K562 (cell line): ENCODE measurements at regions not wholly inside any gene's neighbourhood (a gene's known extent, or its start where the extent isn't known, plus 50 kb on each side); places are given as distances from the start of the nearest gene placed in this dataset.

Source experiments
- ATAC-seq: fragments of 200-7000 bp; cut with Tn5 transposase; 3 replicates; pipeline ENCODE4 v1.9.1; 2020; ENCODE audit warnings: moderate library complexity
- BruUV-seq: library from RNA; stranded (reverse); fragments of 400-500 nt; replicated peaks from 2 replicates; lab custom pipeline; 2021; lab: Mats Ljungman, UMichigan
- CTCF ChIA-PET: fragments of 300-600 bp; formaldehyde crosslinking; extraction: SDS; loops from one replicate; lab custom pipeline; 2021; ENCODE audit warnings: low intra/inter-chr PET ratio; lab: Yijun Ruan, JAX
- POLR2A ChIA-PET: fragments of 300-600, 350-650 bp; sonication (Branson Sonifier 250); formaldehyde crosslinking; extraction: SDS; loops from one replicate; lab custom pipeline; 2021; ENCODE audit warnings: antibody characterized with exemption, inconsistent platforms; lab: Yijun Ruan, JAX
- DNase-seq, 4 experiments: peaks; one replicate each; pipeline versions ENCODE4 v3.0.0 to v3.0.0-alpha.2; 2011 to 2018; ENCODE audit warnings: low spot score in 3 of 4, mixed read lengths in 3 of 4; ENCODE audit errors: extremely low read depth in 1 of 4
- FAIRE-seq: peaks from 2 replicates; lab custom pipeline; 2011; peaks lifted over from hg19 to GRCh38; lab: Jason Lieb, UNC
- H2AFZ ChIP-seq: 2 replicates; pipeline ENCODE4 v1.6.0; 2011; ENCODE audit warnings: low read depth, low read length, control low read depth, inconsistent platforms
- H3K27ac ChIP-seq: fragments of 200-600 bp; 3 replicates; pipeline ENCODE4 v1.8.0; 2011; ENCODE audit warnings: low read depth, mild to moderate bottlenecking, control low read depth, inconsistent platforms, low read length, moderate library complexity, mixed read lengths; ENCODE audit errors: extremely low read depth
- H3K27me3 ChIP-seq, 2 experiments: fragments of 300-600 bp in 1 of 2; 2 replicates in 1 of 2; 3 replicates in 1 of 2; pipeline versions ENCODE4 v1.6.0 to v1.8.0; 2011; ENCODE audit warnings: inconsistent platforms in 2 of 2, low read length in 2 of 2, mild to moderate bottlenecking in 1 of 2, mixed read lengths in 1 of 2, moderate library complexity in 1 of 2; ENCODE audit not compliant: control insufficient read depth in 2 of 2, insufficient read depth in 2 of 2
- H3K36me3 ChIP-seq: fragments of 300-600 bp; 3 replicates; pipeline ENCODE4 v1.8.0; 2011; ENCODE audit warnings: mild to moderate bottlenecking, low read length, inconsistent platforms; ENCODE audit not compliant: control insufficient read depth, insufficient read depth
- H3K4me1 ChIP-seq, 2 experiments: fragments of 200-600 bp in 1 of 2; replicated peaks in 1 of 2; 2 replicates in 1 of 2; 3 replicates in 1 of 2; pipeline versions ENCODE4 v1.5.1 to v1.8.0; 2011; ENCODE audit warnings: inconsistent platforms in 2 of 2, low read length in 2 of 2, mild to moderate bottlenecking in 1 of 2, mixed read lengths in 1 of 2, moderate library complexity in 1 of 2; ENCODE audit not compliant: control insufficient read depth in 2 of 2, insufficient read depth in 2 of 2
- H3K4me2 ChIP-seq: 2 replicates; pipeline ENCODE4 v1.6.1; 2011; ENCODE audit warnings: low read length, control low read depth, inconsistent platforms, mixed read lengths; ENCODE audit not compliant: insufficient read depth
- H3K4me3 ChIP-seq: fragments of 200-600 bp; sonication (generic), shearing (Covaris generic); 2 replicates; pipeline ENCODE4 v1.5.1; 2016; ENCODE audit warnings: control low read depth, inconsistent platforms
- H3K79me2 ChIP-seq: fragments of 200-600 bp; 3 replicates; pipeline ENCODE4 v1.8.0; 2011; ENCODE audit warnings: low read length, inconsistent platforms; ENCODE audit not compliant: control insufficient read depth, insufficient read depth
- H3K9ac ChIP-seq, 2 experiments: 2 replicates each; pipeline versions ENCODE4 v1.6.0 to v1.6.1; 2011; ENCODE audit warnings: low read depth in 2 of 2, low read length in 2 of 2, control low read depth in 1 of 2, inconsistent platforms in 1 of 2, mild to moderate bottlenecking in 1 of 2, mixed read lengths in 1 of 2; ENCODE audit not compliant: insufficient read depth in 1 of 2
- H3K9me1 ChIP-seq: one replicate; pipeline ENCODE4 v1.6.0; 2011; ENCODE audit warnings: inconsistent platforms, mild to moderate bottlenecking, low read length, moderate library complexity; ENCODE audit not compliant: control insufficient read depth, insufficient read depth
- H3K9me3 ChIP-seq: replicated peaks from 2 replicates; pipeline ENCODE4 v1.5.1; 2011; ENCODE audit warnings: low read depth, low read length, inconsistent platforms; ENCODE audit not compliant: control insufficient read depth, insufficient read depth
- H4K20me1 ChIP-seq: replicated peaks from 2 replicates; pipeline ENCODE4 v1.6.1; 2011; ENCODE audit warnings: low read length, inconsistent platforms, mixed read lengths; ENCODE audit not compliant: control insufficient read depth, insufficient read depth
- CC2D1A ChIP-seq: fragments of 450-650 bp; IDR thresholded peaks from 2 replicates; pipeline ENCODE4 v1.6.1; 2017; ENCODE audit warnings: mild to moderate bottlenecking
- CEBPB ChIP-seq: fragments of 450-650 bp; IDR thresholded peaks from 2 replicates; pipeline ENCODE4 v1.6.1; 2016; ENCODE audit warnings: missing genetic modification characterization, missing compliant biosample characterization
- CTBP1 ChIP-seq: fragments of 450-650 bp; IDR thresholded peaks from 2 replicates; pipeline ENCODE4 v1.6.1; 2016; ENCODE audit warnings: borderline replicate concordance
- GABPB2 ChIP-seq: fragments of 250-450 bp; sonication (Bioruptor Pico); conservative IDR thresholded peaks from 2 replicates; pipeline ENCODE4 v1.5.1; 2021; ENCODE audit warnings: mild to moderate bottlenecking
- KAT8 ChIP-seq: fragments of 450-650 bp; IDR thresholded peaks from 2 replicates; pipeline ENCODE4 v1.6.1; 2016; ENCODE audit warnings: low read depth, mild to moderate bottlenecking
- MITF ChIP-seq: IDR thresholded peaks from 2 replicates; pipeline ENCODE4 v1.6.1; 2014; ENCODE audit warnings: antibody characterized with exemption
- PHTF2 ChIP-seq: fragments of 250-450 bp; sonication (Bioruptor Pico); IDR thresholded peaks from 2 replicates; pipeline ENCODE4 v1.5.0; 2021; ENCODE audit warnings: mild to moderate bottlenecking
- POLR2H ChIP-seq: IDR thresholded peaks from 2 replicates; pipeline ENCODE4 v1.6.1; 2016; ENCODE audit warnings: missing genetic modification characterization, low read depth, mild to moderate bottlenecking, control low read depth, missing compliant biosample characterization, moderate library complexity
- RBFOX2 ChIP-seq: fragments of 200-400 bp; formaldehyde crosslinking; IDR thresholded peaks from 2 replicates; pipeline ENCODE4 v1.6.1; 2017; ENCODE audit warnings: low read depth, mild to moderate bottlenecking, low read length, moderate library complexity
- TEAD4 ChIP-seq, 2 experiments: sonication (generic) in 1 of 2; formaldehyde crosslinking in 1 of 2; IDR thresholded peaks; 2 replicates each; pipeline versions ENCODE4 v1.6.1 to v1.8.0; 2012 to 2022; ENCODE audit warnings: borderline replicate concordance in 1 of 2, inconsistent platforms in 1 of 2, low read length in 1 of 2, mild to moderate bottlenecking in 1 of 2, missing genetic modification reagents in 1 of 2
- TFAP4 ChIP-seq: sonication (generic); formaldehyde crosslinking; IDR thresholded peaks from 2 replicates; pipeline ENCODE4 v1.8.0; 2022; ENCODE audit warnings: missing genetic modification reagents, mild to moderate bottlenecking, moderate library complexity, borderline replicate concordance
- ZFP36 ChIP-seq: fragments of 150-350 bp; IDR thresholded peaks from 2 replicates; pipeline ENCODE4 v1.6.1; 2018; ENCODE audit warnings: low read length, low read depth; ENCODE audit not compliant: partially characterized antibody
- ZNF695 ChIP-seq: fragments of 450-650 bp; formaldehyde crosslinking; IDR thresholded peaks from 2 replicates; pipeline ENCODE4 v1.4.0; 2020; ENCODE audit warnings: mild to moderate bottlenecking, moderate library complexity
- WGBS: fragments of 100-300 bp; shearing (Covaris generic); methylation state at CpG from one replicate; pipeline ENCODE4 v1.1.6; 2016; ENCODE audit warnings: low coverage, mixed read lengths; ENCODE audit not compliant: insufficient coverage; ENCODE audit errors: missing lambda C conversion rate; 5-methylcytosine and 5-hydroxymethylcytosine counted together
- in situ Hi-C: fragments of 300-500 bp; cut with MboI; formaldehyde crosslinking; loops from 4 replicates; pipeline ENCODE4 v1.15.0; 2018; ENCODE audit warnings: inconsistent platforms, mixed read lengths
- intact Hi-C: fragments of 100-400 bp; cut with micrococcal nuclease; formaldehyde crosslinking; loops from 2 replicates; pipeline ENCODE4 v1.14.2; 2022

GRCh38 chr15:46450112-46450809 is 815.4 kb downstream of the SQOR start:
- ATAC-seq = no peak
- BruUV-seq = no TSS peak
- ChIA-PET CTCF (no interaction called here), POLR2A (interaction anchor here (1.0 kb wide), 1 partner anchor 12 kb away, joined by 3 read pairs; no protein-coding TSS in a partner anchor)
- H4K20me1 ChIP-seq = no peaks in the 10 kb centered on the region
- H3K27ac ChIP-seq = no peak overlapping the region
- H3K9me1 ChIP-seq = no peaks in the 10 kb centered on the region
- H3K4me2 ChIP-seq = no peak overlapping the region
- no peak for FAIRE-seq
- H3K4me1 ChIP-seq = no peaks in the 10 kb centered on the region
- H2AFZ ChIP-seq = no peak overlapping the region
- TF ChIP-seq TEAD4 (IDR thresholded peaks at IDR 0.05; ENCODE audit: low read length) (no peak), TEAD4 (CRISPR knock-in tag; IDR thresholded peaks at IDR 0.05; ENCODE audit: borderline replicate concordance) (no peak), ZFP36 (no peak), MITF (no peak), PHTF2 (CRISPR knock-in tag) (no peak), RBFOX2 (no peak), KAT8 (no peak), CTBP1 (no peak), TFAP4 (CRISPR knock-in tag) (no peak), CC2D1A (no peak), ZNF695 (CRISPR knock-in tag) (no peak), POLR2H (tag) (no peak), CEBPB (tag) (no peak), GABPB2 (CRISPR knock-in tag) (no peak)
- H3K79me2 ChIP-seq = no peaks in the 10 kb centered on the region
- H3K9me3 ChIP-seq = no peaks in the 10 kb centered on the region; the same call in 1 of the 2 replicates
- DNase-seq = no peak
- 0% methylated on average over 7 of the region's 7 CpGs for WGBS
- H3K27me3 ChIP-seq = no peaks in the 10 kb centered on the region
- no peaks in the 10 kb centered on the region for H3K36me3 ChIP-seq
- intact Hi-C loops (no loop called here), in situ Hi-C loops (no loop called here)
- H3K4me3 ChIP-seq = no peak overlapping the region
- no peak overlapping the region for H3K9ac ChIP-seq
